NCI-H2196 treated with DMSO at 0.1 percent for 48 hours (cell line): ENCODE measurements at regions not wholly inside any gene's neighbourhood (a gene's known extent, or its start where the extent isn't known, plus 50 kb on each side); places are given as distances from the start of the nearest gene placed in this dataset.

Experiments
- DNase-seq: peaks from one replicate; lab custom pipeline; 2025; ENCODE audit not compliant: unreplicated experiment; lab: John Stamatoyannopoulos, UW

- DNase-seq: no peak
These were observed 101.3 kb upstream of the TBX20 start for GRCh38 chr7:35355199-35355598.

- DNase-seq: no peak
These were observed 99.6 kb upstream of the TBX20 start for GRCh38 chr7:35353481-35353880.

- no peak for DNase-seq
These were observed 97.6 kb upstream of the TBX20 start for GRCh38 chr7:35351466-35351865.

GRCh38 chr7:35348611-35349400 lies 94.9 kb upstream of the TBX20 start:
- DNase-seq: no peak

- no peak for DNase-seq
These were observed 88.9 kb upstream of the TBX20 start for GRCh38 chr7:35342786-35343185.

- no peak for DNase-seq
These were observed 85.9 kb upstream of the TBX20 start for GRCh38 chr7:35339811-35340210.

GRCh38 chr7:35336444-35336843 lies 82.5 kb upstream of the TBX20 start:
- no peak for DNase-seq

GRCh38 chr7:35334506-35334905 lies 80.6 kb upstream of the TBX20 start:
- no peak for DNase-seq

GRCh38 chr7:35333265-35333664 lies 79.4 kb upstream of the TBX20 start:
- DNase-seq: no peak

GRCh38 chr7:35331730-35332678 lies 78.1 kb upstream of the TBX20 start:
- no peak for DNase-seq

- no peak for DNase-seq
These were observed 75.1 kb upstream of the TBX20 start for GRCh38 chr7:35329026-35329425.

GRCh38 chr7:35319606-35320005 lies 65.7 kb upstream of the TBX20 start:
- no peak for DNase-seq

GRCh38 chr7:35316549-35316948 lies 62.6 kb upstream of the TBX20 start:
- DNase-seq: no peak

GRCh38 chr7:35315517-35315916 lies 61.6 kb upstream of the TBX20 start:
- no peak for DNase-seq

GRCh38 chr7:35314354-35314753 lies 60.5 kb upstream of the TBX20 start:
- DNase-seq: no peak

- DNase-seq: no peak
These were observed 59.7 kb upstream of the TBX20 start for GRCh38 chr7:35313575-35313974.
